ENCODE measurements at regions not wholly inside any gene's neighbourhood (a gene's known extent, or its start where the extent isn't known, plus 50 kb on each side); places are given as distances from the start of the nearest gene placed in this dataset.

GRCh38 chr6:82076916-82077315 is 170.6 kb downstream of the IBTK start:
- TF ChIP-seq, protein P1, sequence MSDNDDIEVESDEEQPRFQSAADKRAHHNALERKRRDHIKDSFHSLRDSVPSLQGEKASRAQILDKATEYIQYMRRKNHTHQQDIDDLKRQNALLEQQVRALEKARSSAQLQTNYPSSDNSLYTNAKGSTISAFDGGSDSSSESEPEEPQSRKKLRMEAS (CRISPR knock-in tag; IDR thresholded peaks at IDR 0.05), result no peak
- no peak for TF ChIP-seq USF2 (CRISPR knock-in tag; IDR thresholded peaks at IDR 0.05)
- TF ChIP-seq CTCF (IDR thresholded peaks at IDR 0.05), result no peak
- TF ChIP-seq CREB1 (CRISPR knock-in tag; IDR thresholded peaks at IDR 0.05), result no peak
- TF ChIP-seq, protein P2, sequence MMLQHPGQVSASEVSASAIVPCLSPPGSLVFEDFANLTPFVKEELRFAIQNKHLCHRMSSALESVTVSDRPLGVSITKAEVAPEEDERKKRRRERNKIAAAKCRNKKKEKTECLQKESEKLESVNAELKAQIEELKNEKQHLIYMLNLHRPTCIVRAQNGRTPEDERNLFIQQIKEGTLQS (CRISPR knock-in tag; conservative IDR thresholded peaks at IDR 0.05), result no peak
- no peak for TF ChIP-seq NFYB (CRISPR knock-in tag; conservative IDR thresholded peaks at IDR 0.05; ENCODE audit: low read depth)
- TF ChIP-seq ELF4 (CRISPR knock-in tag; IDR thresholded peaks at IDR 0.05; ENCODE audit: low read depth), result no peak

Data from WTC11 (cell line).